HEK293 (cell line): ENCODE measurements at regions not wholly inside any gene's neighbourhood (a gene's known extent, or its start where the extent isn't known, plus 50 kb on each side); places are given as distances from the start of the nearest gene placed in this dataset.

ENCODE experiments used
- CTCF ChIA-PET: fragments of 350-600 bp; formaldehyde crosslinking; extraction: SDS; loops from one replicate; lab custom pipeline; 2021; ENCODE audit warnings: antibody characterized with exemption; lab: Yijun Ruan, JAX
- POLR2A ChIA-PET: fragments of 300-600 bp; formaldehyde crosslinking; extraction: SDS; loops from one replicate; lab custom pipeline; 2020; ENCODE audit warnings: antibody characterized with exemption, inconsistent platforms; lab: Yijun Ruan, JAX
- H3K27ac ChIP-seq: fragments of 200-500 bp; sonication (Bioruptor generic); 2 replicates; pipeline ENCODE4 v1.5.1; 2014; ENCODE audit warnings: low read depth, low read length, control low read depth, inconsistent platforms; ENCODE audit errors: extremely low read depth
- H3K36me3 ChIP-seq, 2 experiments: fragments of 200-500 bp in 1 of 2; sonication (Bioruptor generic) in 1 of 2; 1 replicate in 1 of 2; 2 replicates in 1 of 2; pipeline ENCODE4 v1.5.1; 2014 to 2017; ENCODE audit warnings: inconsistent platforms in 2 of 2, low read length in 2 of 2; ENCODE audit not compliant: control insufficient read depth in 2 of 2, insufficient read depth in 1 of 2
- H3K4me1 ChIP-seq: fragments of 200-500 bp; sonication (Bioruptor generic); 2 replicates; pipeline ENCODE4 v1.5.1; 2014; ENCODE audit warnings: mild to moderate bottlenecking, low read length, inconsistent platforms; ENCODE audit not compliant: control insufficient read depth, insufficient read depth
- H3K4me3 ChIP-seq: 2 replicates; pipeline ENCODE4 v1.5.1; 2011; ENCODE audit warnings: low read depth, mild to moderate bottlenecking, control low read depth, low read length, moderate library complexity
- H3K9me3 ChIP-seq: fragments of 200-500 bp; sonication (Bioruptor generic); 2 replicates; pipeline ENCODE4 v1.5.1; 2014; ENCODE audit warnings: low read depth, low read length, inconsistent platforms; ENCODE audit not compliant: control insufficient read depth, insufficient read depth
- INSM2 ChIP-seq: fragments of 450-650 bp; formaldehyde crosslinking; IDR thresholded peaks from 2 replicates; pipeline ENCODE4 v1.5.1; 2016; ENCODE audit warnings: missing biosample characterization, missing genetic modification characterization
- KLF9 ChIP-seq: fragments of 450-650 bp; formaldehyde crosslinking; IDR thresholded peaks from 2 replicates; pipeline ENCODE4 v1.5.1; 2016; ENCODE audit warnings: missing biosample characterization, missing genetic modification characterization, low read depth
- SCRT1 ChIP-seq: fragments of 450-650 bp; formaldehyde crosslinking; IDR thresholded peaks from 2 replicates; pipeline ENCODE4 v1.5.1; 2016; ENCODE audit warnings: missing biosample characterization, missing genetic modification characterization, borderline replicate concordance
- TRIM28 ChIP-seq: IDR thresholded peaks from 2 replicates; pipeline ENCODE4 v1.6.1; 2011; ENCODE audit warnings: low read length, control low read depth, borderline replicate concordance
- WT1 ChIP-seq: fragments of 450-650 bp; formaldehyde crosslinking; IDR thresholded peaks from 2 replicates; pipeline ENCODE4 v1.5.1; 2016; ENCODE audit warnings: missing biosample characterization, missing genetic modification characterization
- ZBTB21 ChIP-seq: fragments of 450-650 bp; formaldehyde crosslinking; IDR thresholded peaks from 2 replicates; pipeline ENCODE4 v1.5.1; 2017; ENCODE audit warnings: missing biosample characterization, missing genetic modification characterization
- ZFHX2 ChIP-seq: fragments of 450-650 bp; formaldehyde crosslinking; conservative IDR thresholded peaks from 2 replicates; pipeline ENCODE4 v1.5.1; 2016; ENCODE audit warnings: missing biosample characterization, missing genetic modification characterization
- ZFP41 ChIP-seq: fragments of 450-650 bp; formaldehyde crosslinking; IDR thresholded peaks from 2 replicates; pipeline ENCODE4 v1.5.1; 2016; ENCODE audit warnings: missing biosample characterization, missing genetic modification characterization, borderline replicate concordance
- ZNF10 ChIP-seq: fragments of 450-650 bp; formaldehyde crosslinking; IDR thresholded peaks from 2 replicates; pipeline ENCODE4 v1.5.1; 2017; ENCODE audit warnings: missing biosample characterization, missing genetic modification characterization
- ZNF112 ChIP-seq: fragments of 450-650 bp; formaldehyde crosslinking; IDR thresholded peaks from 2 replicates; pipeline ENCODE4 v1.5.0; 2017; ENCODE audit warnings: missing biosample characterization, missing genetic modification characterization
- ZNF148 ChIP-seq: fragments of 450-650 bp; formaldehyde crosslinking; IDR thresholded peaks from 2 replicates; pipeline ENCODE4 v1.5.0; 2017; ENCODE audit warnings: missing biosample characterization, missing genetic modification characterization, borderline replicate concordance
- ZNF155 ChIP-seq: fragments of 450-650 bp; formaldehyde crosslinking; IDR thresholded peaks from 2 replicates; pipeline ENCODE4 v1.5.1; 2016; ENCODE audit warnings: missing biosample characterization, missing genetic modification characterization
- ZNF174 ChIP-seq: fragments of 450-650 bp; formaldehyde crosslinking; IDR thresholded peaks from 2 replicates; pipeline ENCODE4 v1.5.0; 2017; ENCODE audit warnings: missing biosample characterization, mild to moderate bottlenecking, missing genetic modification characterization
- ZNF248 ChIP-seq: fragments of 450-650 bp; formaldehyde crosslinking; IDR thresholded peaks from 2 replicates; pipeline ENCODE4 v1.5.1; 2017; ENCODE audit warnings: missing biosample characterization, missing genetic modification characterization
- ZNF266 ChIP-seq: fragments of 450-650 bp; formaldehyde crosslinking; IDR thresholded peaks from 2 replicates; pipeline ENCODE4 v1.5.1; 2016; ENCODE audit warnings: missing biosample characterization, missing genetic modification characterization, low read depth
- ZNF335 ChIP-seq: fragments of 450-650 bp; formaldehyde crosslinking; conservative IDR thresholded peaks from 2 replicates; pipeline ENCODE4 v1.5.1; 2016; ENCODE audit warnings: missing biosample characterization, missing genetic modification characterization
- ZNF426 ChIP-seq: fragments of 450-650 bp; formaldehyde crosslinking; IDR thresholded peaks from 2 replicates; pipeline ENCODE4 v1.5.1; 2017; ENCODE audit warnings: missing biosample characterization, missing genetic modification characterization, mild to moderate bottlenecking, inconsistent platforms, moderate library complexity
- ZNF473 ChIP-seq: fragments of 450-650 bp; formaldehyde crosslinking; IDR thresholded peaks from 2 replicates; pipeline ENCODE4 v1.5.1; 2017; ENCODE audit warnings: missing biosample characterization, missing genetic modification characterization
- ZNF513 ChIP-seq: fragments of 450-650 bp; IDR thresholded peaks from 2 replicates; pipeline ENCODE4 v1.5.1; 2018; ENCODE audit warnings: missing biosample characterization, missing genetic modification characterization
- ZNF580 ChIP-seq: fragments of 450-650 bp; formaldehyde crosslinking; IDR thresholded peaks from 2 replicates; pipeline ENCODE4 v1.5.1; 2016; ENCODE audit warnings: missing biosample characterization, missing genetic modification characterization
- ZNF596 ChIP-seq: fragments of 450-650 bp; IDR thresholded peaks from 2 replicates; pipeline ENCODE4 v1.5.0; 2018; ENCODE audit warnings: missing biosample characterization, mild to moderate bottlenecking, missing genetic modification characterization, moderate library complexity
- ZNF624 ChIP-seq: fragments of 450-650 bp; formaldehyde crosslinking; IDR thresholded peaks from 2 replicates; pipeline ENCODE4 v1.5.1; 2017; ENCODE audit warnings: missing biosample characterization, missing genetic modification characterization
- ZNF629 ChIP-seq: fragments of 450-650 bp; formaldehyde crosslinking; IDR thresholded peaks from 2 replicates; pipeline ENCODE4 v1.5.1; 2017; ENCODE audit warnings: missing biosample characterization, missing genetic modification characterization
- ZNF701 ChIP-seq: fragments of 450-650 bp; formaldehyde crosslinking; IDR thresholded peaks from 2 replicates; pipeline ENCODE4 v1.5.1; 2016; ENCODE audit warnings: missing biosample characterization, missing genetic modification characterization
- ZNF792 ChIP-seq: fragments of 450-650 bp; formaldehyde crosslinking; IDR thresholded peaks from 2 replicates; pipeline ENCODE4 v1.5.1; 2016; ENCODE audit warnings: missing biosample characterization, missing genetic modification characterization
- ZSCAN18 ChIP-seq: fragments of 450-650 bp; formaldehyde crosslinking; IDR thresholded peaks from 2 replicates; pipeline ENCODE4 v1.5.1; 2016; ENCODE audit warnings: missing biosample characterization, missing genetic modification characterization
- ZSCAN30 ChIP-seq: fragments of 450-650 bp; IDR thresholded peaks from 2 replicates; pipeline ENCODE4 v1.5.1; 2018; ENCODE audit warnings: missing biosample characterization, mild to moderate bottlenecking, missing genetic modification characterization, moderate library complexity

- no peak for TF ChIP-seq ZNF335 (tag by site-specific recombination)
- TF ChIP-seq ZNF248 (tag by site-specific recombination) = no peak
- no peak for TF ChIP-seq WT1
Observed at GRCh38 chr2:60157283-60157682, 396.2 kb downstream of the BCL11A start (continued).

- POLR2A ChIA-PET = no interaction called here
- no peak overlapping the region for H3K27ac ChIP-seq
- no peak for TF ChIP-seq ZNF155
- no peak for TF ChIP-seq ZNF426 (tag by site-specific recombination)
- TF ChIP-seq ZNF596 (tag by site-specific recombination) = no peak
- TF ChIP-seq TRIM28 = no peak
- no peak for TF ChIP-seq ZNF174
- no peak for TF ChIP-seq ZNF112
- TF ChIP-seq SCRT1 (tag by site-specific recombination) = no peak
- TF ChIP-seq ZNF266 (tag by site-specific recombination) = no peak
- TF ChIP-seq ZFP41 = no peak
- TF ChIP-seq ZNF624 (tag by site-specific recombination) = no peak
- no peak for TF ChIP-seq KLF9
- no peak for TF ChIP-seq ZSCAN30 (tag by site-specific recombination)
- TF ChIP-seq ZFHX2 (tag by site-specific recombination) = no peak
- TF ChIP-seq ZSCAN18 = no peak
- TF ChIP-seq ZNF792 = no peak
- no peak for TF ChIP-seq ZNF513 (tag by site-specific recombination)
- no peak for TF ChIP-seq ZNF629 (tag by site-specific recombination)
- TF ChIP-seq ZNF10 (tag by site-specific recombination) = no peak
- CTCF ChIA-PET = interaction anchor here (0.7 kb wide), 1 partner anchor 62 kb away, joined by 4 read pairs; no protein-coding TSS in a partner anchor
- no peak overlapping the region for H3K4me3 ChIP-seq
- H3K36me3 ChIP-seq = no peaks in the 10 kb centered on the region
- no peaks in the 10 kb centered on the region for H3K4me1 ChIP-seq
- H3K9me3 ChIP-seq = no peaks in the 10 kb centered on the region; the same call in 1 of the 2 replicates
Observed at GRCh38 chr2:60154142-60154541, 399.3 kb downstream of the BCL11A start.

- Histone ChIP-seq H3K4me1 (no peaks in the 10 kb centered on the region), H3K27ac (no peak overlapping the region), H3K4me3 (no peak overlapping the region), H3K9me3 (no peaks in the 10 kb centered on the region; the same call in 1 of the 2 replicates), H3K36me3 (no peaks in the 10 kb centered on the region)
- ChIA-PET CTCF (interaction anchor here (0.6 to 1.5 kb wide), 4 partner anchors 13 to 959 kb away, joined by 3 to 4 read pairs (median 4); no protein-coding TSS in a partner anchor), POLR2A (no interaction called here)
- no peak for TF ChIP-seq ZNF580
- no peak for TF ChIP-seq ZNF248 (tag by site-specific recombination)
- TF ChIP-seq ZNF148 (tag by site-specific recombination) = no peak
- no peak for TF ChIP-seq ZBTB21 (tag by site-specific recombination)
- TF ChIP-seq ZNF701 (tag by site-specific recombination) = no peak
- TF ChIP-seq ZNF473 (tag by site-specific recombination) = no peak
- TF ChIP-seq INSM2 = no peak
Observed at GRCh38 chr2:60152226-60152833, 401.1 kb downstream of the BCL11A start.
